Effector memory CD4-positive, alpha-beta T cell (primary cell): ENCODE measurements at regions not wholly inside any gene's neighbourhood (a gene's known extent, or its start where the extent isn't known, plus 50 kb on each side); places are given as distances from the start of the nearest gene placed in this dataset.

Source experiments
- DNase-seq, 3 donors: peaks; one replicate each; pipeline ENCODE4 v3.0.0-alpha.2; 2020
- H3K27ac ChIP-seq: 2 replicates; pipeline ENCODE4 v1.7.0; 2013; ENCODE audit warnings: mild to moderate bottlenecking, low read length, moderate library complexity; ENCODE audit not compliant: insufficient read depth, poor library complexity, severe bottlenecking
- H3K27me3 ChIP-seq: replicated peaks from 2 replicates; pipeline ENCODE4 v1.7.0; 2013; ENCODE audit warnings: mild to moderate bottlenecking, low read length; ENCODE audit not compliant: insufficient read depth, control insufficient read depth, poor library complexity, severe bottlenecking
- H3K36me3 ChIP-seq: 2 replicates; pipeline ENCODE4 v1.7.0; 2013; ENCODE audit warnings: mild to moderate bottlenecking, low read length, moderate library complexity; ENCODE audit not compliant: control insufficient read depth, insufficient read depth
- H3K4me1 ChIP-seq: 2 replicates; pipeline ENCODE4 v1.7.0; 2013; ENCODE audit warnings: low read length, mild to moderate bottlenecking; ENCODE audit not compliant: control insufficient read depth, insufficient read depth, poor library complexity, severe bottlenecking
- H3K4me3 ChIP-seq: 2 replicates; pipeline ENCODE4 v1.7.0; 2013; ENCODE audit warnings: low read length, low read depth, mild to moderate bottlenecking; ENCODE audit not compliant: insufficient read depth, poor library complexity, severe bottlenecking
- H3K9me3 ChIP-seq: 2 replicates; pipeline ENCODE4 v1.7.0; 2013; ENCODE audit warnings: mild to moderate bottlenecking, low read length, moderate library complexity; ENCODE audit not compliant: control insufficient read depth

DNA sequence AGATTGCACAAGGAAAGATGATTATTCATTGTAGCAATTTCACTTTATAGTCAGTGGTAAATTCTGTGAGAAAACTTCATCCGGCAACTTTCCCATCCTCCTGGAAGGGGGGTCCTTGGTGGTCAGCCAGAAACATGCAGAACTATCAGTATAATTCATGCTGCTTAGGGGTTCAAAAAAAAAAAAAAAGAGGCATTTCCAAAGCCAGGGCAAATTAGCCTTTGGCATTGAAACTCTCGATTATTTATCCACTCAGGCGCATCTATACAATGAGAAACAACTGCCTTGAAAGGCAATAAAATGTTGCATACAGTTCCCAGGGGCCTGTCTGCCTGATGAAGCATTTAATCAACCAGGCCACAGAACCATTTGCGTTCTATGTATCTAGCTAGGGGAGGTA is 263.3 kb downstream of the TMEM167A start:
- H3K27ac ChIP-seq = no peak overlapping the region
- no peaks in the 10 kb centered on the region for H3K4me1 ChIP-seq
- H3K27me3 ChIP-seq = no peaks in the 10 kb centered on the region
- H3K36me3 ChIP-seq = no peaks in the 10 kb centered on the region
- no peak for DNase-seq
- H3K4me3 ChIP-seq = no peak overlapping the region
- no peaks in the 10 kb centered on the region for H3K9me3 ChIP-seq

DNA sequence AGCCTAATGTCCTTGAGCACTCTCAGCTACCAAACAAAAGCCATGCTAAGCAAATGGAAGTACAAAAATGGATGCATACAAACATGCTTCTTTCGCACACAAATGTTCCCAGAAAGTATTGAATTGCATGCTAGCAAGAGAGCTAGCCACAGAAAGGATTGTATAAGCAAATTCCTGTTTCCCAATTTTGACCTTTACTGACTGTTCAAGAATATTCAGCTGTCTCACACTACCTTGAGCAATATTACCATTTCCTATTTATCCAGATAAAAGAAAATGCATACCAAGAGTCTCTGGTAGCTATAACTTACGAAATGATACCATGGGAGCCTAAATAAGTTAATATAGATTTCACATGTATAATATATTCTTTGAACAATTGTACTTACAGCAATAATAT is 264.6 kb downstream of the TMEM167A start:
- no peak for DNase-seq
- no peaks in the 10 kb centered on the region for H3K27me3 ChIP-seq

DNA sequence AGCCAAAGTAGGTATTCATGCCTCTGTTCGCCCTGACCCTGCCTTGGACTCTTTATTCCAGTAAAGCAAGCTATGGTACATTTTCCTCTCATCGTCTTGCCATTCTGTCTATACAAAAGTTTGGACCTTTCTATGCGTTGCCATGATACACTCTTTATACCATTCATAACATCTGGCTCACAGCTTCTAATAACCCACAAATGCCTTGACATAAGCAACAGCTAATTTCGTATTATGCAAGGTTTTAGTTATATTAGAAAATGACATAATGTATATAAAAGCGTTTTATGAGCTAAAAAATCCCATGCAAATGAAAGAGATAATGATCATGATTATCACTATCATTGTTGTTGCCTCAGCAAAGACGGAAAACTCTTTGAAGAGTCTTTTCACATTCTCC is 265.7 kb downstream of the TMEM167A start:
- no peak for DNase-seq
- Histone ChIP-seq H3K27ac (no peak overlapping the region), H3K36me3 (no peaks in the 10 kb centered on the region), H3K4me1 (no peaks in the 10 kb centered on the region), H3K9me3 (no peaks in the 10 kb centered on the region), H3K4me3 (no peak overlapping the region), H3K27me3 (no peaks in the 10 kb centered on the region)

More for the DNA sequence above, 264.6 kb downstream of the TMEM167A start:
- Histone ChIP-seq H3K4me1 (no peaks in the 10 kb centered on the region), H3K4me3 (no peak overlapping the region), H3K27ac (no peak overlapping the region), H3K9me3 (no peaks in the 10 kb centered on the region), H3K36me3 (no peaks in the 10 kb centered on the region)

DNA sequence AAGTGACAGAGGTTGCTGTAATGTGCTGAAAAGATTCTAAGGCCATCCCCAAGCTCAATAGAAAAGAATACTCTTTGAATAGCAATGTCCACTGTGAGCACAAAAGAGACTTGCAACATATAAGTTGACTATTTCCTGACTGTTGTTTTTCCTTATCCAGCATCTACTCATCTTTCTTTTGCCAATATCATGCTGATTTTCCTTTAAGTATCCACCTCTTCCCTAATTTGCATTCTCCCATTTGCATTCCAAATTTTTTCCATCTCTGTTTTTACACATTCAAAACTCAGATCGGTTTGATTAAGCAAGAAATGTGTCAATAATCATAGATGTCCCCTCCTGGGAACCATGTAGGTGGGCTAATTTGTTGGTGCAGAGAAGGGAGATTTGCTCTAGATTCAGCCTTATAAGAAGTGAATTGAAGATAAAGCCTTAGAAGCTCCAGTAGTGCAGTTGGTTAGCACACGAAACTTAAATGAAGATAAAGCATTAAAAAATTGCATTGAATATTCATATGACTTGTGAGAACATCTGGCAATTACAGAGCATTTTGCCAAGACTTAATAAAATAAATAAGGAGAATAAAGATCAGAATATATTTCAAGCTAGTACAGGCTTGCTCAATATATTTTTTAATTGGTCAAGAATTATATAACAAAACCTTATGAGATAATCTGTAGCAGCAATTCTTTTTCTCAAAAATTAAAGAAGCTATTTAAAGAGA is 267.6 kb downstream of the TMEM167A start:
- H3K4me1 ChIP-seq = no peaks in the 10 kb centered on the region
- no peaks in the 10 kb centered on the region for H3K27me3 ChIP-seq
- no peak overlapping the region for H3K27ac ChIP-seq
- H3K4me3 ChIP-seq = no peak overlapping the region
- no peaks in the 10 kb centered on the region for H3K9me3 ChIP-seq
- no peaks in the 10 kb centered on the region for H3K36me3 ChIP-seq
- no peak for DNase-seq

DNA sequence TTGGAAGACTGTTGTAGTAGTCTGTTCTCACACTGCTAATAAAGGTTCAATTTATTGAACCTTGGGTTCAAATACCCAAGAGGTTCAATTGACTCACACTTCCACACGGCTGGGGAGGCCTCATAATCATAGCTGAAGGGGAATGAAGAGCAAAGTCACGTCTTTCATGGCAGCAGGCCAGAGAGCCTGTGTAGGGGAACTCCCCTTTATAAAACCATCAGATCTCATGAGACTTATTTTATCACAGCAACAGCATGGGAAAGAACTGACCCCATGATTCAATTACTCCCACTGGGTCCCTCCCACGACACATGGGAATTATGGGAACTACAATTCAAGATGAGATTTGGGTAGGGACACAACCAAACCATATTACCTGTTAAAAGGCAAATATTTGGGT is 268.2 kb downstream of the TMEM167A start:
- Histone ChIP-seq H3K9me3 (no peaks in the 10 kb centered on the region), H3K36me3 (no peaks in the 10 kb centered on the region), H3K4me1 (no peaks in the 10 kb centered on the region), H3K4me3 (no peak overlapping the region), H3K27me3 (no peaks in the 10 kb centered on the region), H3K27ac (no peak overlapping the region)
- no peak for DNase-seq

DNA sequence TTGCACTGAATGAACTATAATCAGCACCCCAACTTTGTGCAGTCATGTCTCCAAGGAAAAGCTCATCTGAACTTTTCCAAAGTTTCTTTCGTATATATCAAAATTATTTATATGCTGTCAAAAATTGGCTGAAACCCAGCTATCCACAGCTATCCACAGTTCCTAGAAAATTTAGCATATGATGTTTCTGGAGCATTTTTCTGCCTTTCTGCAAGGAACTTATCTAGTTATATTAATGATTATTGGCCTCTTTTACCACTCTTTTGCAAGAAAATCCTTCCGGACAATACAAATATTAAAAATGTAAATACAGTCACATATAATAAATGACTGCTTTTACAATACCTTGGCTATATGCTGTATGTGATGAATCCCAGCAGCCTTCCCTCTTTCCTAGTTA is 270.2 kb downstream of the TMEM167A start:
- no peaks in the 10 kb centered on the region for H3K27me3 ChIP-seq
- H3K4me3 ChIP-seq = no peak overlapping the region
- no peaks in the 10 kb centered on the region for H3K36me3 ChIP-seq
- H3K27ac ChIP-seq = no peak overlapping the region
- H3K9me3 ChIP-seq = no peaks in the 10 kb centered on the region
- no peaks in the 10 kb centered on the region for H3K4me1 ChIP-seq
- DNase-seq = no peak

DNA sequence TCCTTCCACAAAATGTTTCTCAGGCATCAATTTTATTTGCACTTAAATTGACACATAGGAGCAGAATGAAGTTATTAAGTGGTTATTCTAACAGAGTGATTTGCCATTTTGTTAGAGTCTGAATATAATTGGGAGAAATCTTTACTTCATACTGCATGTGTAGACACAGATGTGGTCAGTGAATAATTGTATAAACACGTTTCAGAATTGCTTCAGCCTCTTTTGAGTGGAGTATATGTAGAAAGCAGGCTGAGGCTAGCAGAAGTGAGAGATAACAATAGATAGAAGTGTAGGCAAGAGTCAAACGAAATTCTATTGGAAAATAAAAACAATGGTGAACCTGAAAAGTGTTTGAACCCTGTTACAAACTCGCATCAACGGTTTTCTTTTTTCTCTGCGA is 270.7 kb downstream of the TMEM167A start:
- no peak overlapping the region for H3K27ac ChIP-seq
- H3K4me3 ChIP-seq = no peak overlapping the region
- no peaks in the 10 kb centered on the region for H3K9me3 ChIP-seq
- no peaks in the 10 kb centered on the region for H3K36me3 ChIP-seq
- H3K27me3 ChIP-seq = no peaks in the 10 kb centered on the region
- DNase-seq = no peak
- no peaks in the 10 kb centered on the region for H3K4me1 ChIP-seq

DNA sequence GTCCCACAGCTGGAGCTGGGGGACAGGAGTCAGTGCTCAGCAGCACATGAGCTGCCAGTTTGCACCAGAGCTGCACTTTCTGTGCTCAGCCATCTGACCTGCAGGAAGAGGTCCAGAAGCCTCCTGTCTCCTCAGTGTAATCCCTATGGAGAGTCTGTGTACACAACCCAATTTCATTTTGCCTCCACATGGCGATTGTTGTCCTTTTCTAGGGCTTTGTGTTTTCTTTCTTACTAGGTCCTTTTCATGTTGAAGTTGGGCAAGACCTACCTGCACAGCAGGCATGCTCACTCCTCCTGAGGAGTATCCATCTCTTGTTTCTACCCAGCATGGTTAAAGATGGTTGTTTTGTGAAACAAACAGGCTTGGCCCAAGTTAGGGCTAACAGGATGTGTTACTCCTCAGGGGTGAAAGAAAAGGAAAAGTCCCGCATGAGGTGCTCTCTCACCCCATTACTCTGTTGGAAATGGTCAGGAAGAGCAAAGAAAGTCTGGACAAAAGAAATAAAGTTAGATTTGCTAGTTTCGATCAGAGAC is 273.0 kb downstream of the TMEM167A start:
- H3K4me3 ChIP-seq = no peak overlapping the region
- no peaks in the 10 kb centered on the region for H3K27me3 ChIP-seq

DNA sequence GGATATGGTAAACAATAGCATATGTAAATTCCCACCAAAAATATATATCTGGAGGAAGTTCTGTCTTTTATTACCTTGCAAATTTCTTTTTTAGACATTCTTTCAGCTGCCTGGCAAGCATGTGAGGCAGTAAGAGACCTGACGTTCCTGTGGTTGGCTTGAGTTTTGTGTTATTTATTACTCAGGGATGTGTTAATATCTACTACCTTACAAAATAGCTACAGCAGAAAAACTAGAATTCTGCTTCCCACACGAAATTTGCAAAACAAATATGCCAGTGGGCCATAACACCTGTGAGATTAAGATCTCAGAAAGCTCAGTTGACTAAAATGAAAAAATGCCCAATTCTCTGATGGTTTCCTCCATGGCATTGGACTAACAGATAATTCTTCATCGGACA is 274.2 kb downstream of the TMEM167A start:
- H3K27me3 ChIP-seq = no peaks in the 10 kb centered on the region
- H3K4me3 ChIP-seq = no peak overlapping the region
- no peaks in the 10 kb centered on the region for H3K9me3 ChIP-seq
- H3K27ac ChIP-seq = no peak overlapping the region
- H3K36me3 ChIP-seq = no peaks in the 10 kb centered on the region
- H3K4me1 ChIP-seq = no peaks in the 10 kb centered on the region
- DNase-seq = no peak

More for the DNA sequence above, 273.0 kb downstream of the TMEM167A start:
- H3K27ac ChIP-seq = no peak overlapping the region
- H3K36me3 ChIP-seq = no peaks in the 10 kb centered on the region
- DNase-seq = no peak
- no peaks in the 10 kb centered on the region for H3K4me1 ChIP-seq
- H3K9me3 ChIP-seq = no peaks in the 10 kb centered on the region

DNA sequence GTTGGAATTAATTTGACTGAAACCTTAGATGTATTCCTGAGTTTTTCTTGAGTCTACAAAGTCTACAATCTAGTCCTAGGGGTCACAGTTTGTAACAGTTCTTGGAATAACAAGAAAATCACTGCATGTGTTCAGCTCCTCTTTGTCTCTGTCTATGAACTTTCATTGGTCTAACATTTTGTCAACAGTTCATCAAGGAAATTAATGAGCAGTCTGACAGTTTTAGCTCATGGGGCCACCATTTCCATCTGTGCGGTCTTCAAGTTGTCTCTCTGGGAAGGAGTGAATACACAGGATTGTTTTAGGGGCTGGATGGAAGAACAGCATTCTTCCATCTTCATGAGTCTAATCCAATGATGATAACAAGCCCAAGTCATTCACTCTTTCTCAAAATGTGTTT is 276.4 kb downstream of the TMEM167A start:
- Histone ChIP-seq H3K27ac (no peak overlapping the region), H3K4me1 (no peaks in the 10 kb centered on the region), H3K27me3 (no peaks in the 10 kb centered on the region), H3K4me3 (no peak overlapping the region), H3K36me3 (no peaks in the 10 kb centered on the region), H3K9me3 (no peaks in the 10 kb centered on the region)
- no peak for DNase-seq
